ENCODE measurements at regions not wholly inside any gene's neighbourhood (a gene's known extent, or its start where the extent isn't known, plus 50 kb on each side); places are given as distances from the start of the nearest gene placed in this dataset.

DNA sequence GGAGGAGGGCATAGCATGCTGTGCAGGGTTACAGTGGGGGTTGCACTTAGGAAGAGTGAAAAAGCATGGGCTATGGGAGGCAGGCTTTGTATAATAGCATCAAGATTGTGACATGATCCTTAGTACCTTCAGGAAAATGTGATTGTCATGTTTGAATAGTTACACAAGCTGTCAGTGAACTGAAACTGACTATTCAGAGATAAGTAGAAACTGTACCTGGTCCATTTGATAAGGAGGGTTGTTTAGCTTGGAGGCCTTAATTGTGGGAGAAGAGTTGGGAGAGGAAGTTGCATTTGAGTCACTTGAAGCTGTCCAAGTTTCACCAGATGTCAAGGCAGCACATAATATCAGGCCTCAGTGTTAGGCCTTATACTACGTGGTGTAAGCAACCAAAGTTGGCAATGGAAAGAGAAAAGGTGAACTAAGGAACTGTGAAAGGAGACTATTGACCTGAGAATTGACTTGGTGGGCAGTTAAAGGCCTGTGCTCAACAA is 85.0 kb downstream of the TEX13C start:
- H3K27me3 Mint-ChIP-seq, result no peaks in the 10 kb centered on the region
- H3K27ac Mint-ChIP-seq, result no peak overlapping the region
- TF ChIP-seq, protein P1, sequence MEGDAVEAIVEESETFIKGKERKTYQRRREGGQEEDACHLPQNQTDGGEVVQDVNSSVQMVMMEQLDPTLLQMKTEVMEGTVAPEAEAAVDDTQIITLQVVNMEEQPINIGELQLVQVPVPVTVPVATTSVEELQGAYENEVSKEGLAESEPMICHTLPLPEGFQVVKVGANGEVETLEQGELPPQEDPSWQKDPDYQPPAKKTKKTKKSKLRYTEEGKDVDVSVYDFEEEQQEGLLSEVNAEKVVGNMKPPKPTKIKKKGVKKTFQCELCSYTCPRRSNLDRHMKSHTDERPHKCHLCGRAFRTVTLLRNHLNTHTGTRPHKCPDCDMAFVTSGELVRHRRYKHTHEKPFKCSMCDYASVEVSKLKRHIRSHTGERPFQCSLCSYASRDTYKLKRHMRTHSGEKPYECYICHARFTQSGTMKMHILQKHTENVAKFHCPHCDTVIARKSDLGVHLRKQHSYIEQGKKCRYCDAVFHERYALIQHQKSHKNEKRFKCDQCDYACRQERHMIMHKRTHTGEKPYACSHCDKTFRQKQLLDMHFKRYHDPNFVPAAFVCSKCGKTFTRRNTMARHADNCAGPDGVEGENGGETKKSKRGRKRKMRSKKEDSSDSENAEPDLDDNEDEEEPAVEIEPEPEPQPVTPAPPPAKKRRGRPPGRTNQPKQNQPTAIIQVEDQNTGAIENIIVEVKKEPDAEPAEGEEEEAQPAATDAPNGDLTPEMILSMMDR (IDR thresholded peaks at IDR 0.05), result no peak
- no peak for DNase-seq
- H3K36me3 Mint-ChIP-seq (ENCODE audit: low read depth), result no peaks in the 10 kb centered on the region
- H3K4me3 Mint-ChIP-seq, result no peak overlapping the region
- POLR2A ChIA-PET, result no interaction called here
- intact Hi-C loops (cut with micrococcal nuclease), result no loop called here
- H3K4me1 Mint-ChIP-seq, result no peaks in the 10 kb centered on the region
- CTCF ChIA-PET, result no interaction called here
- no peak for ATAC-seq (ENCODE audit: low read depth)
- H3K9me3 Mint-ChIP-seq, result peaks cover 2% of the 10 kb centered on the region

DNA sequence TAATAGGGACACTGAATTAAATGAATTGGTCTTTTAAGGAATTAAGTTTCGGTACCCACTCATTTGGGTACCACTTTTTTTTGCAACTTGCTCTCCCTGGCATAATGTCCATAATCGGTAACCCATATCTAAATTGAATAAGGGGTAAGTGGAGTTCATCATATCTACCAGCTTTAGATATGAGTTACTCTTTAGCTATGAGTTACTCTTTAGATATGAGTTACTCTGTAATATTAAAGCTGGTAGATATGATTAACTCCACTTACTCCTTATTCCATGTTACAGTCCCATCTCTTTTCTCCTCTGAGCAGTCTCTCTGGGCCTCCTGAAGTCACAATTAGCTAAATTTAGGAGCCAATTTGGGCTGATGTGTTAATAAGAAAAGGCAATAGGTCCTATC is 85.7 kb downstream of the TEX13C start:
- TF ChIP-seq, protein P1 (IDR thresholded peaks at IDR 0.05), result no peak
- no peak for ATAC-seq (ENCODE audit: low read depth)
- H3K27me3 Mint-ChIP-seq, result no peaks in the 10 kb centered on the region
- no peaks in the 10 kb centered on the region for H3K4me1 Mint-ChIP-seq
- no peak overlapping the region for H3K27ac Mint-ChIP-seq
- no peaks in the 10 kb centered on the region for H3K36me3 Mint-ChIP-seq (ENCODE audit: low read depth)
- ChIA-PET CTCF (no interaction called here), POLR2A (no interaction called here)
- H3K4me3 Mint-ChIP-seq, result no peak overlapping the region
- peaks cover 2% of the 10 kb centered on the region for H3K9me3 Mint-ChIP-seq
- intact Hi-C loops (cut with micrococcal nuclease), result no loop called here
- no peak for DNase-seq

DNA sequence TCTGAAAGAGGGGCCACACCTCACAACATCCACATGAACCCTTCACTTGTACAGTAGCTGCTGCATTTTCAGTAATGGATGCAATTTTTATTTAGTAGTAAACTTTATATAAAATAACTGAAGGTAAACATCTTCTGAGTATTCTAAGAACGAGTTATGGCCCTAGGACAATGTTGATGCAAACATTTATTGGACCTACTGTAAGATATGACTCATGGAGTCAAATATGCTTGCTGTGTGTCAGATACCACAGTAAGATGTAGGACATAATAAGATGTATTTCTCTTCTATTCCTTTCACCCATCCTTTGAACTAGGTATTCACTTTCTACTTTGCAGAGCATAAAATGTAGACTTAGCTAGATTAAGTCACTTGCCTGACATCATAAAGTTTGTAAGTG is 87.6 kb downstream of the TEX13C start:
- POLR2A ChIA-PET, result no interaction called here

DNA sequence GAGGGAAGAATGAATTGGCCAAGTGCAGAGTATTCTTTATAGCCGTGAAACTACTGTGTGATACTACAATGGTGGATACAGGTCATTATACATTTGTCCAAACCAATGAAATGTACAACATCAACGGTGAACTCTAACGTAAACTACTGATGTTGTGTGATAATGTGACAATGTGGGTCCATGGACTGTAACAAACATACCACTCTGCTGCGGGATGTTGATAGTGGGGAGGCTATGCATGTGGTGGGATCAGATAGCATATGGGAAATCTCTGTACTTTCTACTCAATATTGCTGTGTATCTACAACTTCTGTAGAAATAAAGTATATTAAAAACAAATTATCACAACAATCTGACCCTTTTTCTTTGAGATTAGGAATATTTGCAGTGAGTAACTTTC is 101.1 kb downstream of the TEX13C start:
- Mint-ChIP-seq H3K4me3 (no peak overlapping the region), H3K9me3 (no peaks in the 10 kb centered on the region)

More for the DNA sequence above, 87.6 kb downstream of the TEX13C start:
- CTCF ChIA-PET, result no interaction called here
- DNase-seq (no peak), ATAC-seq (ENCODE audit: low read depth) (no peak)
- no peaks in the 10 kb centered on the region for H3K4me1 Mint-ChIP-seq
- intact Hi-C loops (cut with micrococcal nuclease), result no loop called here
- peaks cover 2% of the 10 kb centered on the region for H3K9me3 Mint-ChIP-seq
- TF ChIP-seq, protein P1 (IDR thresholded peaks at IDR 0.05), result no peak
- no peak overlapping the region for H3K4me3 Mint-ChIP-seq
- no peaks in the 10 kb centered on the region for H3K36me3 Mint-ChIP-seq (ENCODE audit: low read depth)
- H3K27me3 Mint-ChIP-seq, result no peaks in the 10 kb centered on the region
- no peak overlapping the region for H3K27ac Mint-ChIP-seq

GRCh38 chrX:125422986-125423385 is 103.3 kb downstream of the TEX13C start:
- TF ChIP-seq, protein P1 (IDR thresholded peaks at IDR 0.05), result no peak
- ChIA-PET CTCF (no interaction called here), POLR2A (no interaction called here)
- DNase-seq (no peak), ATAC-seq (ENCODE audit: low read depth) (no peak)
- H3K27me3 Mint-ChIP-seq, result no peaks in the 10 kb centered on the region
- no peak overlapping the region for H3K27ac Mint-ChIP-seq
- H3K4me3 Mint-ChIP-seq, result no peak overlapping the region
- no peaks in the 10 kb centered on the region for H3K9me3 Mint-ChIP-seq
- intact Hi-C loops (cut with micrococcal nuclease), result no loop called here
- H3K4me1 Mint-ChIP-seq, result no peaks in the 10 kb centered on the region
- no peaks in the 10 kb centered on the region for H3K36me3 Mint-ChIP-seq (ENCODE audit: low read depth)

More for the DNA sequence above, 101.1 kb downstream of the TEX13C start:
- POLR2A ChIA-PET, result no interaction called here
- Mint-ChIP-seq H3K27ac (no peak overlapping the region), H3K36me3 (ENCODE audit: low read depth) (no peaks in the 10 kb centered on the region), H3K4me1 (no peaks in the 10 kb centered on the region), H3K27me3 (no peaks in the 10 kb centered on the region)
- ATAC-seq (ENCODE audit: low read depth), result no peak
- TF ChIP-seq, protein P1 (IDR thresholded peaks at IDR 0.05), result no peak
- no peak for DNase-seq
- intact Hi-C loops (cut with micrococcal nuclease), result no loop called here
- CTCF ChIA-PET, result no interaction called here
